Osteocyte (in vitro differentiated cells): ENCODE measurements at regions not wholly inside any gene's neighbourhood (a gene's known extent, or its start where the extent isn't known, plus 50 kb on each side); places are given as distances from the start of the nearest gene placed in this dataset.

Experiments
- DNase-seq: peaks from one replicate; pipeline ENCODE4 v3.0.0; 2021; ENCODE audit warnings: mixed read lengths; ENCODE audit not compliant: unreplicated experiment; ENCODE audit errors: extremely low spot score
- H3K27ac Mint-ChIP-seq: one replicate; pipeline ENCODE4 v1.8.0; 2021; ENCODE audit warnings: mild to moderate bottlenecking, mixed read lengths; ENCODE audit not compliant: unreplicated experiment
- H3K27me3 Mint-ChIP-seq: one replicate; pipeline ENCODE4 v1.8.0; 2021; ENCODE audit warnings: mixed read lengths; ENCODE audit not compliant: unreplicated experiment
- H3K36me3 Mint-ChIP-seq: one replicate; pipeline ENCODE4 v1.8.0; 2021; ENCODE audit warnings: mixed read lengths; ENCODE audit not compliant: unreplicated experiment
- H3K4me1 Mint-ChIP-seq: one replicate; pipeline ENCODE4 v1.8.0; 2021; ENCODE audit warnings: mixed read lengths; ENCODE audit not compliant: unreplicated experiment
- H3K4me3 Mint-ChIP-seq: one replicate; pipeline ENCODE4 v1.8.0; 2021; ENCODE audit warnings: mild to moderate bottlenecking, moderate library complexity, mixed read lengths; ENCODE audit not compliant: unreplicated experiment
- H3K9me3 Mint-ChIP-seq: one replicate; pipeline ENCODE4 v1.8.0; 2021; ENCODE audit warnings: mixed read lengths; ENCODE audit not compliant: unreplicated experiment
- CTCF ChIP-seq: fragments of 200-600 bp; sonication (generic); IDR thresholded peaks from 2 replicates; pipeline ENCODE4 v1.5.0; 2021; ENCODE audit warnings: antibody characterized with exemption, mild to moderate bottlenecking, moderate library complexity

DNA sequence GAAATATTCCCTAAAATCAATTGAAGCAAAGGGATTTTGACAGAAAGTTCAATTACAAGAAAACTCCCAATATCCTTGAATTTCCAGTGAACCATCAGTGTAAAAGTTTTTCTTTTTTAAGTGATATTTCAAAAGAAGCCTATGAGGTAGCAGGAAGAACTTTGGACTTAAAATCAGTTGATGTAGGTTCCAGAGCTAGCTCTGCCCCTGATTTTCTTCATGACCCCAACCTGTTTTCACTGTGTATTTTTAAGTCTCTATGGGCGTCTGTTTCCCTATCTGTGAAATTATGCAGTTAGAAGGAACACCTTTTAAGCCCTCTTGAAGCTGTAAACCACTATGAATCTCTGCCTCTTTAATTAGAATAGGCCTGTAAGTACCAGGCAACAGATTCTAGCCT is 66.2 kb upstream of the SLC1A1 start:
- Mint-ChIP-seq H3K27ac (no peak overlapping the region), H3K9me3 (no peaks in the 10 kb centered on the region), H3K27me3 (peaks cover 18% of the 10 kb centered on the region), H3K4me1 (no peaks in the 10 kb centered on the region), H3K4me3 (no peak overlapping the region), H3K36me3 (no peaks in the 10 kb centered on the region)
- no peak for TF ChIP-seq CTCF
- no peak for DNase-seq

DNA sequence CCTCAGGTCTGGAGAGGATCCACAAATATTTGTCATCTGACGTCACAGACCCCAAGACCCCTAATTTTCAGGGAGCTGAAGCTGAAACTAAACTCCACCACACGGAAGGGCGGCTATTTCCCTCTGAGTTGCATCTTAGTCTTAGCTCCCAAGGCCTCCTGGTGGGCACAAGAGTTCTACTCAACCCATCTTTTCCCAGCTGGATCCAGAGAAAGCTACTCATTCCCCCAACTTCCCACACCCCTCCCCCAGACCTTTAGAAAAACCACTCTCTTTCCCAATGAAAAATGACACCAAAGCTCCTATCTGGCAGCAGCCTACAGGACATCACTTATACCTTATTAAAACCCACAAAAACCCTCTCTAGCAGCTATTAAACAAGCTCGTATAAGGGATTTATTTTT is 67.1 kb upstream of the SLC1A1 start:
- H3K27ac Mint-ChIP-seq = no peak overlapping the region
- no peak for TF ChIP-seq CTCF

DNA sequence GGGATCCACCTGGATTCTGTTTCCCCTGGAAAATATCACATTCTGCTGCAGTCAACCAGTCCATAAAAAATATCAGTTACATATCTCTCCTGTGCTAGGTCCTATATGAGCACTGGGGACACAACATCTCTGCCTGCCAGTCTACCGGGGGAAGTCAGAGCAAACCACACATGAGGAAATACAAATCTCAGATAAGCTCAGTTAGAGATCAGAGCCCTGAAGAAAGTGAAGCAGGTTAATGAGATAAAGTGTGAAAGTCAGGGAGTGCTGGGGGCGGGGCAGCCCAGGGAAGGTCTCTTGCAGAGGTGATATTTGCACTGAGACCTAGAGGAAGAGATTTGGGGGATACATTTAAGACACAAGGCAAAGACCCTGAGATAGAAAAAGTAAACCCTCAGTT is 67.8 kb upstream of the SLC1A1 start:
- Mint-ChIP-seq H3K9me3 (no peaks in the 10 kb centered on the region), H3K27me3 (peaks cover 18% of the 10 kb centered on the region), H3K36me3 (no peaks in the 10 kb centered on the region), H3K4me1 (no peaks in the 10 kb centered on the region), H3K4me3 (no peak overlapping the region), H3K27ac (no peak overlapping the region)
- no peak for TF ChIP-seq CTCF
- DNase-seq = no peak

More for the DNA sequence above, 67.1 kb upstream of the SLC1A1 start:
- Mint-ChIP-seq H3K36me3 (no peaks in the 10 kb centered on the region), H3K4me1 (no peaks in the 10 kb centered on the region), H3K9me3 (no peaks in the 10 kb centered on the region), H3K27me3 (peaks cover 18% of the 10 kb centered on the region), H3K4me3 (no peak overlapping the region)
- no peak for DNase-seq

DNA sequence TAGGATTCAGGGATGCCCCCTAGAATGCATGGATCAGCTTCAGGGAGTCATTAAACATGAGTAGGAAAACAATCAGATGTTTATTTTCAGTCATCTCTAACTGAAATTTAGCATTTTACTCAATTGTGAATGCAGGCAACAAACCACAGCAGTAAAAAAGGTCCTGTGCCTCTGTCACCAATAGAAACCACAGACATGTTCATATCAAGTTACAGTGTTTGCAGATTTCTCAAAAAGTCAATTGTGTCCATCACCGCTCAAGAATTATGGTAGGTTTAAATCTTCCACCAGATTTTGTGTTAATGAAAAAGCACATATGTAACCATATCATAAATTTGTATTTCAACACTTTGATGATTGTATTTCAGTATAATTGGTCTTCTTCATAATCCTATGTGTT is 68.4 kb upstream of the SLC1A1 start:
- H3K27me3 Mint-ChIP-seq = peaks cover 22% of the 10 kb centered on the region
- no peak overlapping the region for H3K4me3 Mint-ChIP-seq
- no peak overlapping the region for H3K27ac Mint-ChIP-seq
- no peak for TF ChIP-seq CTCF
- DNase-seq = no peak
- no peaks in the 10 kb centered on the region for H3K4me1 Mint-ChIP-seq
- H3K36me3 Mint-ChIP-seq = no peaks in the 10 kb centered on the region
- H3K9me3 Mint-ChIP-seq = no peaks in the 10 kb centered on the region

DNA sequence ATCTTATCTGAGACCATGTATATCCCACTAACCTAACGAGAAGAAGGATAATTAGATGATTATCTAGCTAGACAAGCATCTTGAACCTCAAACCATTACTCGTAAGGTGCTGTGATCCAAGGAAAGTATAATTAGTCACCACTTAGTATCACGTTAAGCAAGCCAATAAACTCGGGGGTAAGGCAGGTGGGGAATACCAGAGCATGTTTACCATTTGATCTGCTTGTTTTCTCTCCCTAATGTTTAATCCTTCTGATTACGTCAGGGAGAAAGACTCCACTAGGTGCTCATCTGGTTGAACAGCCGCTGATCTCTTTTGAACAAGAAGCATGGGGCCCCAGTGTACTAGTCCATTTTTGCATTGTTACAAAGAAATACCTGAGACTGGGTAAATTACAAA is 69.9 kb upstream of the SLC1A1 start:
- no peak overlapping the region for H3K4me3 Mint-ChIP-seq
- DNase-seq = no peak

More for the DNA sequence above, 69.9 kb upstream of the SLC1A1 start:
- Mint-ChIP-seq H3K27me3 (peaks cover 18% of the 10 kb centered on the region), H3K9me3 (no peaks in the 10 kb centered on the region), H3K4me1 (no peaks in the 10 kb centered on the region), H3K27ac (no peak overlapping the region), H3K36me3 (no peaks in the 10 kb centered on the region)
- TF ChIP-seq CTCF = no peak
